ENCODE measurements at regions not wholly inside any gene's neighbourhood (a gene's known extent, or its start where the extent isn't known, plus 50 kb on each side); places are given as distances from the start of the nearest gene placed in this dataset.
"Not testable (repeated sequence)": the region's sequence is repeated elsewhere in the genome, so short reads cannot be mapped to it uniquely, and the experiment has no call there.

- intact Hi-C loops (cut with micrococcal nuclease): no loop called here
- H3K9me3 Mint-ChIP-seq: peaks cover 4 to 5% of the 10 kb centered on the region in 2 donors
- Histone ChIP-seq H3K4me3 (ENCODE audit: low read length) (no peak overlapping the region), H3K4me1 (ENCODE audit: control insufficient read depth, insufficient read depth, low read length) (no peaks in the 10 kb centered on the region), H3K9me3 (ENCODE audit: control insufficient read depth, insufficient read depth, low read length) (no peaks in the 10 kb centered on the region), H3K36me3 (ENCODE audit: control insufficient read depth, insufficient read depth, low read length) (no peaks in the 10 kb centered on the region), H3K27ac (ENCODE audit: low read length) (no peak overlapping the region), H3K27me3 (ENCODE audit: control insufficient read depth, insufficient read depth, low read length) (no peaks in the 10 kb centered on the region)
- H3K27ac Mint-ChIP-seq: no peak overlapping the region
- no peaks in the 10 kb centered on the region for H3K4me1 Mint-ChIP-seq
- no peaks in the 10 kb centered on the region for H3K36me3 Mint-ChIP-seq
- WGBS (ENCODE audit: insufficient coverage): 93% methylated on average over 13 of the region's 13 CpGs
- H3K4me3 Mint-ChIP-seq: no peak overlapping the region
- TF ChIP-seq CTCF (IDR thresholded peaks at IDR 0.05): no peak
- no peaks in the 10 kb centered on the region for H3K27me3 Mint-ChIP-seq (ENCODE audit: low read depth in 2 of 2)
- DNase-seq: no peak
- no peak for ATAC-seq
Measured at GRCh38 chr5:17415321-17415758, 82.7 kb upstream of the TAF11L2 start.

GRCh38 chr5:17416374-17416773 lies 81.7 kb upstream of the TAF11L2 start:
- H3K36me3 Mint-ChIP-seq; H3K27me3 Mint-ChIP-seq (ENCODE audit: low read depth in 2 of 2); H3K27me3 ChIP-seq (ENCODE audit: control insufficient read depth, insufficient read depth, low read length); H3K4me3 ChIP-seq (ENCODE audit: low read length); intact Hi-C loops (cut with micrococcal nuclease); H3K27ac ChIP-seq (ENCODE audit: low read length); H3K9me3 Mint-ChIP-seq; H3K4me1 ChIP-seq (ENCODE audit: control insufficient read depth, insufficient read depth, low read length); H3K36me3 ChIP-seq (ENCODE audit: control insufficient read depth, insufficient read depth, low read length); H3K27ac Mint-ChIP-seq; H3K9me3 ChIP-seq (ENCODE audit: control insufficient read depth, insufficient read depth, low read length); H3K4me1 Mint-ChIP-seq; H3K4me3 Mint-ChIP-seq; ATAC-seq; DNase-seq: not testable (repeated sequence)
- WGBS (ENCODE audit: insufficient coverage): 100% methylated on average over 1 of the region's 4 CpGs

- peaks cover 7 to 15% of the 10 kb centered on the region in 2 donors for H3K9me3 Mint-ChIP-seq
- intact Hi-C loops (cut with micrococcal nuclease): no loop called here
- no peak overlapping the region for H3K27ac ChIP-seq (ENCODE audit: low read length)
- 92% methylated on average over 12 of the region's 12 CpGs for WGBS (ENCODE audit: insufficient coverage)
- H3K27ac Mint-ChIP-seq: no peak overlapping the region
- no peak overlapping the region for H3K4me3 Mint-ChIP-seq
- no peaks in the 10 kb centered on the region for H3K36me3 Mint-ChIP-seq
- no peaks in the 10 kb centered on the region for H3K27me3 Mint-ChIP-seq (ENCODE audit: low read depth in 2 of 2)
- ATAC-seq (no peak), DNase-seq (no peak)
- H3K36me3 ChIP-seq (ENCODE audit: control insufficient read depth, insufficient read depth, low read length): no peaks in the 10 kb centered on the region
- H3K4me3 ChIP-seq (ENCODE audit: low read length): no peak overlapping the region
- no peak for TF ChIP-seq CTCF (IDR thresholded peaks at IDR 0.05)
- no peaks in the 10 kb centered on the region for H3K9me3 ChIP-seq (ENCODE audit: control insufficient read depth, insufficient read depth, low read length)
- no peaks in the 10 kb centered on the region for H3K4me1 ChIP-seq (ENCODE audit: control insufficient read depth, insufficient read depth, low read length)
- no peaks in the 10 kb centered on the region for H3K4me1 Mint-ChIP-seq
- no peaks in the 10 kb centered on the region for H3K27me3 ChIP-seq (ENCODE audit: control insufficient read depth, insufficient read depth, low read length)
Measured at GRCh38 chr5:17424674-17425073, 73.4 kb upstream of the TAF11L2 start.

GRCh38 chr5:17425385-17426070 lies 72.5 kb upstream of the TAF11L2 start:
- Histone ChIP-seq H3K4me1 (ENCODE audit: control insufficient read depth, insufficient read depth, low read length) (no peaks in the 10 kb centered on the region), H3K27me3 (ENCODE audit: control insufficient read depth, insufficient read depth, low read length) (no peaks in the 10 kb centered on the region), H3K4me3 (ENCODE audit: low read length) (no peak overlapping the region), H3K27ac (ENCODE audit: low read length) (no peak overlapping the region), H3K9me3 (ENCODE audit: control insufficient read depth, insufficient read depth, low read length) (peaks cover 7% of the 10 kb centered on the region), H3K36me3 (ENCODE audit: control insufficient read depth, insufficient read depth, low read length) (no peaks in the 10 kb centered on the region)
- Mint-ChIP-seq H3K4me3 (no peak overlapping the region), H3K27me3 (ENCODE audit: low read depth in 2 of 2) (no peaks in the 10 kb centered on the region), H3K27ac (no peak overlapping the region), H3K36me3 (no peaks in the 10 kb centered on the region), H3K9me3 (peaks cover 9 to 16% of the 10 kb centered on the region in 2 donors), H3K4me1 (no peaks in the 10 kb centered on the region)
- intact Hi-C loops (cut with micrococcal nuclease): no loop called here
- WGBS (ENCODE audit: insufficient coverage): 42% methylated on average over 2 of the region's 8 CpGs
- DNase-seq (no peak), ATAC-seq (no peak)
- TF ChIP-seq CTCF (IDR thresholded peaks at IDR 0.05): no peak
